MM.1S (cell line): ENCODE measurements at regions not wholly inside any gene's neighbourhood (a gene's known extent, or its start where the extent isn't known, plus 50 kb on each side); places are given as distances from the start of the nearest gene placed in this dataset.

ENCODE experiments used
- DNase-seq: peaks from one replicate; pipeline ENCODE4 v3.0.0-alpha.2; 2015
- H2AFZ ChIP-seq: fragments of 300-600 bp; sonication (generic); 2 replicates; pipeline ENCODE4 v1.6.0; 2016; ENCODE audit warnings: antibody characterized with exemption, low read length
- H3F3A ChIP-seq: fragments of 300-600 bp; sonication (generic); 2 replicates; pipeline ENCODE4 v1.6.1; 2016; ENCODE audit warnings: mild to moderate bottlenecking, antibody characterized with exemption, low read length, moderate library complexity, mixed read lengths; ENCODE audit not compliant: insufficient read depth
- H3K27ac ChIP-seq: fragments of 300-600 bp; sonication (generic); 2 replicates; pipeline ENCODE4 v1.5.1; 2016; ENCODE audit warnings: mild to moderate bottlenecking, low read length
- H3K27me3 ChIP-seq: fragments of 300-600 bp; sonication (generic); replicated peaks from 2 replicates; pipeline ENCODE4 v1.6.0; 2016; ENCODE audit warnings: low read length; ENCODE audit not compliant: insufficient read depth
- H3K36me3 ChIP-seq: fragments of 300-600 bp; sonication (generic); replicated peaks from 2 replicates; pipeline ENCODE4 v1.6.1; 2016; ENCODE audit warnings: mild to moderate bottlenecking, low read length, mixed read lengths; ENCODE audit not compliant: insufficient read depth
- H3K4me1 ChIP-seq: fragments of 300-600 bp; sonication (generic); 2 replicates; pipeline ENCODE4 v1.6.1; 2016; ENCODE audit warnings: low read length, mixed read lengths
- H3K4me2 ChIP-seq: fragments of 300-600 bp; sonication (generic); 2 replicates; pipeline ENCODE4 v1.6.0; 2016; ENCODE audit warnings: low read depth, low read length
- H3K4me3 ChIP-seq: fragments of 300-600 bp; sonication (generic); 2 replicates; pipeline ENCODE4 v1.5.1; 2016; ENCODE audit warnings: low read length, mixed read lengths
- H3K79me2 ChIP-seq: fragments of 300-600 bp; sonication (generic); 2 replicates; pipeline ENCODE4 v1.6.1; 2016; ENCODE audit warnings: mixed run types, low read length, mixed read lengths
- H3K9ac ChIP-seq: fragments of 300-600 bp; sonication (generic); 2 replicates; pipeline ENCODE4 v1.6.1; 2016; ENCODE audit warnings: low read length, mixed read lengths
- H3K9me2 ChIP-seq: fragments of 300-600 bp; sonication (generic); replicated peaks from 2 replicates; pipeline ENCODE4 v1.6.1; 2016; ENCODE audit warnings: mild to moderate bottlenecking, low read length, mixed read lengths; ENCODE audit not compliant: insufficient read depth
- H3K9me3 ChIP-seq: fragments of 300-600 bp; sonication (generic); replicated peaks from 2 replicates; pipeline ENCODE4 v1.6.1; 2016; ENCODE audit warnings: mild to moderate bottlenecking, low read length, mixed read lengths; ENCODE audit not compliant: insufficient read depth
- H4K20me1 ChIP-seq: fragments of 300-600 bp; sonication (generic); 2 replicates; pipeline ENCODE4 v1.6.1; 2016; ENCODE audit warnings: mild to moderate bottlenecking, low read length, moderate library complexity, mixed read lengths; ENCODE audit not compliant: insufficient read depth
- CTCF ChIP-seq: fragments of 300-600 bp; sonication (generic); IDR thresholded peaks from 2 replicates; pipeline ENCODE4 v1.5.1; 2016; ENCODE audit warnings: antibody characterized with exemption, low read length, mixed read lengths
- EZH2 ChIP-seq: fragments of 300-600 bp; sonication (generic); optimal IDR thresholded peaks from 2 replicates; pipeline ENCODE3; 2017; ENCODE audit warnings: low read depth, mild to moderate bottlenecking, antibody characterized with exemption, low read length, mixed read lengths
- EZH2phosphoT487 ChIP-seq: fragments of 300-600 bp; sonication (generic); IDR thresholded peaks from 2 replicates; pipeline ENCODE4 v1.6.1; 2018; ENCODE audit warnings: antibody characterized with exemption, low read length

DNA sequence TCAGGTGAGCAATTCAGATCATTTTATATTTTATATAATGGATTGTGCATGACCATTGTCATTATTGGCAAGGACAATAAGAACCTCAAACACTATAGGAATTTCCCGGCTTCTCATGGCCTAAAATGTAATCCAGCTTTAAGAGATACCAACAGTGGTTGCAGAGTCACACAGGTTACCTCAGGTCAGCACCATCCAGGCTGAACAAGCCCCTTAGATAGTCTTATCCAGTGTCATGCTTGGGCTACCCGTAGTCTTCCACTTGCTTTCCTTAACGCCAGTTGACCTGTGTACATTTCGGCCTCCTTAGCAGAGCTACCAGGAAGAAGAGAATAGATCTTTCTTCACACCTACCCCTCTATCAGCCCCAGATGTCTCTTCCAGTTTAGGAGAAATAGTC lies 293.3 kb upstream of the SYT4 start:
- Histone ChIP-seq H3K27me3 (no peaks in the 10 kb centered on the region), H3K4me2 (no peak overlapping the region), H4K20me1 (no peaks in the 10 kb centered on the region), H3F3A (peaks cover 12% of the 10 kb centered on the region; the same call in 1 of the 2 replicates), H2AFZ (no peak overlapping the region), H3K36me3 (no peaks in the 10 kb centered on the region), H3K9me2 (no peaks in the 10 kb centered on the region), H3K4me1 (peaks cover 19% of the 10 kb centered on the region), H3K27ac (no peak overlapping the region), H3K4me3 (no peak overlapping the region), H3K9ac (no peak overlapping the region), H3K9me3 (no peaks in the 10 kb centered on the region), H3K79me2 (no peaks in the 10 kb centered on the region)
- DNase-seq = no peak
- no peak for TF ChIP-seq CTCF
- no peak for TF ChIP-seq EZH2
- TF ChIP-seq EZH2phosphoT487 = no peak

- TF ChIP-seq EZH2phosphoT487 = no peak
- peak; percentile 82 for TF ChIP-seq CTCF
- Histone ChIP-seq H3K4me1 (peaks cover 19% of the 10 kb centered on the region), H3F3A (peaks cover 12% of the 10 kb centered on the region; the same call in 1 of the 2 replicates), H2AFZ (no peak overlapping the region), H3K4me2 (no peak overlapping the region; the same call in 1 of the 2 replicates), H3K36me3 (no peaks in the 10 kb centered on the region), H4K20me1 (no peaks in the 10 kb centered on the region), H3K9me3 (no peaks in the 10 kb centered on the region), H3K27me3 (no peaks in the 10 kb centered on the region), H3K9me2 (no peaks in the 10 kb centered on the region), H3K27ac (no peak overlapping the region), H3K79me2 (no peaks in the 10 kb centered on the region), H3K9ac (no peak overlapping the region), H3K4me3 (no peak overlapping the region)
- DNase-seq = peak; percentile 71
Observed at GRCh38 chr18:43571078-43571689, 293.9 kb upstream of the SYT4 start.

DNA sequence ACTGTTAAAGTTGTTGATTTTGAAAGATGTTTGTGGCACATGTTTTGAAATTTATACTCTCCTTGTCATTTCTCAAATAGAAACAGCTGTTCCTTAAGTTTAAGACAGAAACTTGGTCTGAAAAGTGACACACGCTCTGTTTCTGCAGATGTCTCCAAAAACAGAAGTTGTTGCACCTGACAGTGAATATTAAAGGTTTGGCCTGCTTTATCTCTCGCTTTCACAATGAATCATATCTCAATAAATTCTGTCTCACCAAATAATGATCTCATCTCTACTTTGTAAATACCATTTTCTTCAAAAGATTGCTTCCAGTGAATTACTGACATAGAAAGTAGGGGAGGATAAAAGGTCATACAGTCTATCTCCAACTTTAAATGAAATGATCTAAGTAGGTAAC lies 294.9 kb upstream of the SYT4 start:
- Histone ChIP-seq H3K27me3 (no peaks in the 10 kb centered on the region), H3K4me1 (peaks cover 19% of the 10 kb centered on the region), H3K9me2 (no peaks in the 10 kb centered on the region), H3K79me2 (no peaks in the 10 kb centered on the region), H3K9me3 (no peaks in the 10 kb centered on the region), H3K4me2 (peak overlapping the region; percentile 55), H3K9ac (0 out of 2 replicates have a peak overlapping the region, but pooled peaks have one; percentile 25), H2AFZ (no peak overlapping the region), H3K4me3 (no peak overlapping the region), H3F3A (peaks cover 12% of the 10 kb centered on the region; the same call in 1 of the 2 replicates), H4K20me1 (no peaks in the 10 kb centered on the region), H3K27ac (peak overlapping the region; percentile 69; the same call in 1 of the 2 replicates), H3K36me3 (no peaks in the 10 kb centered on the region)
- peak; percentile 66 for DNase-seq
- TF ChIP-seq EZH2phosphoT487 (no peak), CTCF (no peak)
